ENCODE measurements at regions not wholly inside any gene's neighbourhood (a gene's known extent, or its start where the extent isn't known, plus 50 kb on each side); places are given as distances from the start of the nearest gene placed in this dataset.
"Not testable (repeated sequence)": the region's sequence is repeated elsewhere in the genome, so short reads cannot be mapped to it uniquely, and the experiment has no call there.

DNA sequence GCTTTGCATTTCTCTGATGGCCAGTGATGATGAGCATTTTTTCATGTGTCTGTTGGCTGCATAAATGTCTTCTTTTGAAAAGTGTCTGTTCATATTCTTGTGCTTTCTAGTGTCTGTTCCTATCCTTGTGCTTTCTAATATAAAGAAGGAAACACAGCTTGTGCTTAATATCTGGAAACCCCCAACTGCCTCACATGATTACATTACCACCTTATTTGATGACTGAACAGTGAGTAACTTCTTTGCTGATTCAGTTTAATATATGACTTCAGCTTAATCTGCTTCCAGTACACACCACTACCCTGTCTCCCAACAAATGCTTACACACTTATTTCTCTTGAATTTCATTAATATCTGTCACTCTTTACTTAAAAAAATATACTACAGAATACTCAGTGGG is 835.1 kb downstream of the EDEM1 start:
- Histone ChIP-seq H3K27ac (no peak overlapping the region), H3K4me3 (no peak overlapping the region), H3K27me3 (no peaks in the 10 kb centered on the region), H3K9me3 (no peaks in the 10 kb centered on the region), H3K4me1 (no peaks in the 10 kb centered on the region), H3K36me3 (ENCODE audit: low read depth, missing control alignments) (no peaks in the 10 kb centered on the region)
- no peak for DNase-seq
- TF ChIP-seq, protein P1, sequence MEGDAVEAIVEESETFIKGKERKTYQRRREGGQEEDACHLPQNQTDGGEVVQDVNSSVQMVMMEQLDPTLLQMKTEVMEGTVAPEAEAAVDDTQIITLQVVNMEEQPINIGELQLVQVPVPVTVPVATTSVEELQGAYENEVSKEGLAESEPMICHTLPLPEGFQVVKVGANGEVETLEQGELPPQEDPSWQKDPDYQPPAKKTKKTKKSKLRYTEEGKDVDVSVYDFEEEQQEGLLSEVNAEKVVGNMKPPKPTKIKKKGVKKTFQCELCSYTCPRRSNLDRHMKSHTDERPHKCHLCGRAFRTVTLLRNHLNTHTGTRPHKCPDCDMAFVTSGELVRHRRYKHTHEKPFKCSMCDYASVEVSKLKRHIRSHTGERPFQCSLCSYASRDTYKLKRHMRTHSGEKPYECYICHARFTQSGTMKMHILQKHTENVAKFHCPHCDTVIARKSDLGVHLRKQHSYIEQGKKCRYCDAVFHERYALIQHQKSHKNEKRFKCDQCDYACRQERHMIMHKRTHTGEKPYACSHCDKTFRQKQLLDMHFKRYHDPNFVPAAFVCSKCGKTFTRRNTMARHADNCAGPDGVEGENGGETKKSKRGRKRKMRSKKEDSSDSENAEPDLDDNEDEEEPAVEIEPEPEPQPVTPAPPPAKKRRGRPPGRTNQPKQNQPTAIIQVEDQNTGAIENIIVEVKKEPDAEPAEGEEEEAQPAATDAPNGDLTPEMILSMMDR (IDR thresholded peaks at IDR 0.05), result no peak
- TF ChIP-seq POLR2A (IDR thresholded peaks at IDR 0.05), result no peak
- intact Hi-C loops (cut with DNase I; ENCODE audit: low total_unique reads), result no loop called here

- WGBS, 2 donors, result 80 to 87% methylated on average over 1 of the region's 1 CpG
- intact Hi-C loops (cut with DNase I; ENCODE audit: low total_unique reads), result no loop called here
- H3K4me1 ChIP-seq, result no peaks in the 10 kb centered on the region
Observed at GRCh38 chr3:6025032-6025431, 835.9 kb upstream of the GRM7 start.

GRCh38 chr3:6030648-6031047 is 830.3 kb upstream of the GRM7 start:
- H3K27me3 ChIP-seq; intact Hi-C loops (cut with DNase I; ENCODE audit: low total_unique reads); H3K27ac ChIP-seq; H3K4me1 ChIP-seq; H3K9me3 ChIP-seq; DNase-seq; H3K36me3 ChIP-seq (ENCODE audit: low read depth, missing control alignments); H3K4me3 ChIP-seq: not testable (repeated sequence)
- 43 to 54% methylated on average over 4 of the region's 4 CpGs for WGBS, 2 donors

More at GRCh38 chr3:6025032-6025431, 835.9 kb upstream of the GRM7 start:
- no peaks in the 10 kb centered on the region for H3K36me3 ChIP-seq (ENCODE audit: low read depth, missing control alignments)
- H3K4me3 ChIP-seq, result no peak overlapping the region
- TF ChIP-seq, protein P1 (IDR thresholded peaks at IDR 0.05), result no peak
- H3K9me3 ChIP-seq, result no peaks in the 10 kb centered on the region
- H3K27ac ChIP-seq, result no peak overlapping the region
- H3K27me3 ChIP-seq, result no peaks in the 10 kb centered on the region
- DNase-seq, result no peak

DNA sequence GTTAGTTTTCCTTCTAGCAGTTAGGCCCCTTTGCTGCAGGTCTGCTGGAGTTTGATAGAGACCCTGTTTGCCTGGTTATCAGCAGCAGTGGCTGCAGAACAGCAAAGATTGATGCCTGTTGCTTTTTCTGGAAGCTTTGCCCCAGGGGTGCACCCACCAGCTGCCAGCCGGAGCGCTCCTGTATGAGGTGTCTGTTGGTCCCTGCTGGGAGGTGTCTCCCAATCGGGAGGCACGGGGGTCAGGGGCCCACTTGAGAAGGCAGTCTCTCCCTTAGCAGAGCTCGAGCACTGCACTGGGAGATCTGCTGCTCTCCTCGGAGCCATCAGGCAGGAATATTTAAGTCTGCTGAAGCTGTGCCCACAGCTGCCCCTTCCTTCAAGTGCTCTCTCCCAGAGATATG is 825.3 kb upstream of the GRM7 start:
- H3K27me3 ChIP-seq, result no peaks in the 10 kb centered on the region
- H3K36me3 ChIP-seq (ENCODE audit: low read depth, missing control alignments), result no peaks in the 10 kb centered on the region
- no peak overlapping the region for H3K4me3 ChIP-seq
- no peak for DNase-seq
- TF ChIP-seq POLR2A (IDR thresholded peaks at IDR 0.05), result no peak
- TF ChIP-seq, protein P1 (IDR thresholded peaks at IDR 0.05), result no peak
- intact Hi-C loops (cut with DNase I; ENCODE audit: low total_unique reads), result no loop called here
- no peak overlapping the region for H3K27ac ChIP-seq
- H3K9me3 ChIP-seq, result no peaks in the 10 kb centered on the region
- WGBS, 2 donors, result 86 to 91% methylated on average over 2 to 6 of the region's 6 CpGs
- H3K4me1 ChIP-seq, result no peaks in the 10 kb centered on the region

- TF ChIP-seq, protein P1 (IDR thresholded peaks at IDR 0.05), result no peak
- TF ChIP-seq POLR2A (IDR thresholded peaks at IDR 0.05), result no peak
- 45 to 57% methylated on average over 3 of the region's 3 CpGs for WGBS, 2 donors
- DNase-seq, result no peak
- Histone ChIP-seq H3K9me3 (no peaks in the 10 kb centered on the region), H3K4me3 (no peak overlapping the region), H3K4me1 (no peaks in the 10 kb centered on the region), H3K27me3 (no peaks in the 10 kb centered on the region), H3K27ac (no peak overlapping the region), H3K36me3 (ENCODE audit: low read depth, missing control alignments) (no peaks in the 10 kb centered on the region)
- intact Hi-C loops (cut with DNase I; ENCODE audit: low total_unique reads), result no loop called here
Observed at GRCh38 chr3:6039971-6040370, 820.9 kb upstream of the GRM7 start.

Measured in testis (tissue), 2 donors.